ENCODE measurements at regions not wholly inside any gene's neighbourhood (a gene's known extent, or its start where the extent isn't known, plus 50 kb on each side); places are given as distances from the start of the nearest gene placed in this dataset.
A peak's percentile ranks its signal among the peaks of the same experiment; 100 is the strongest.

DNA sequence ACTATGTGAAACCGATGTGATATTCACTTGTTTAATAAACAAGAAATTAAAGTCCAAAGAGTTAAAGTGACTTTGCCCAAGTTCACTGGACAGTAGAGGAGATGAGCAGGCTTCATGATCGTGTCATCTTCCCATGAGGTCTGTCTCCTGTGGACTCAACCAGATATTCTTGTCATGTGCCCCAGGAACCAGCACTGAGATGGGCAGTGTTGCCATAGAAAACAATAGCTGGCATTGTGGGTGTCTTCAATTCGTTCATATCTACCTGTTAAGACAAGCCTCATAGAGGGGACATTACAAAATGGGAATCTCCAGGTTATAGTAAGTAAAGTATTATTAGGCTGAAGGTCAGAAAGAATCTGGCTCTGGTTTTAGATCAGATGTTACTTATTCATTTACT, 184.8 kb upstream of the BCL6 start:
- DNase-seq (no peak), ATAC-seq (no peak)
- Histone ChIP-seq H3K4me3 (no peak overlapping the region), H3K36me3 (no peaks in the 10 kb centered on the region), H3K9me3 (peaks cover 0 to 7% (median 0%) of the 10 kb centered on the region in 11 donors), H3K27me3 (no peaks in the 10 kb centered on the region), H3K27ac (peak overlapping the region in 3 of 10 donors; percentile 25 to 29 (median 27)), H3K4me1 (peaks cover 0 to 20% (median 9%) of the 10 kb centered on the region in 9 donors)
- intact Hi-C loops (cut with DNase I), result no loop called here
- WGBS, 2 donors, result 72 to 76% methylated on average over 3 of the region's 3 CpGs
- TF ChIP-seq, protein P1, sequence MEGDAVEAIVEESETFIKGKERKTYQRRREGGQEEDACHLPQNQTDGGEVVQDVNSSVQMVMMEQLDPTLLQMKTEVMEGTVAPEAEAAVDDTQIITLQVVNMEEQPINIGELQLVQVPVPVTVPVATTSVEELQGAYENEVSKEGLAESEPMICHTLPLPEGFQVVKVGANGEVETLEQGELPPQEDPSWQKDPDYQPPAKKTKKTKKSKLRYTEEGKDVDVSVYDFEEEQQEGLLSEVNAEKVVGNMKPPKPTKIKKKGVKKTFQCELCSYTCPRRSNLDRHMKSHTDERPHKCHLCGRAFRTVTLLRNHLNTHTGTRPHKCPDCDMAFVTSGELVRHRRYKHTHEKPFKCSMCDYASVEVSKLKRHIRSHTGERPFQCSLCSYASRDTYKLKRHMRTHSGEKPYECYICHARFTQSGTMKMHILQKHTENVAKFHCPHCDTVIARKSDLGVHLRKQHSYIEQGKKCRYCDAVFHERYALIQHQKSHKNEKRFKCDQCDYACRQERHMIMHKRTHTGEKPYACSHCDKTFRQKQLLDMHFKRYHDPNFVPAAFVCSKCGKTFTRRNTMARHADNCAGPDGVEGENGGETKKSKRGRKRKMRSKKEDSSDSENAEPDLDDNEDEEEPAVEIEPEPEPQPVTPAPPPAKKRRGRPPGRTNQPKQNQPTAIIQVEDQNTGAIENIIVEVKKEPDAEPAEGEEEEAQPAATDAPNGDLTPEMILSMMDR (IDR thresholded peaks at IDR 0.05), result no peak

DNA sequence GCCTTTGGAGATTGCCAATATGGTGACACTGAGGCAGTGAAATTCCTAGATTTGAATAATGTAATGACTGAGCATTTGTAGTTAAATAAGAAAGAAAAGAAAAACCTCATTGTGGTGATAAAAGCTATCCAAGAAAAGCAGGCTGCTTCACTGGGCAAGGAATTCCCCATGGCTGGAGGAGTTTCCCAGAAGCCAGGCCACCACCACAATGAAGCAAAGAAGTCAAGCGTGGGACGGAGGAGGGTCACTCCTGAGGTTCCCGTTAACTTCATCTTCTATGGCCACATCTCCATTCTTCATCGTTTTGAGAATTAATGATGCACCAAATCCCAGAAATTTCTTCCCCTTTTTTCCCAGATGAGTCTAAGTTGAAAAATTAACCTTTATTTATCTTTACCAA, 185.8 kb upstream of the BCL6 start:
- no peaks in the 10 kb centered on the region for H3K36me3 ChIP-seq
- DNase-seq (no peak), ATAC-seq (no peak)
- peaks cover 0 to 6% (median 0%) of the 10 kb centered on the region in 11 donors for H3K9me3 ChIP-seq
- peaks cover 0 to 20% (median 9%) of the 10 kb centered on the region in 9 donors for H3K4me1 ChIP-seq
- intact Hi-C loops (cut with DNase I), result no loop called here
- H3K27me3 ChIP-seq, result no peaks in the 10 kb centered on the region
- TF ChIP-seq, protein P1 (IDR thresholded peaks at IDR 0.05), result no peak
- WGBS, 2 donors, result 85 to 86% methylated on average over 4 of the region's 4 CpGs
- peak overlapping the region in 1 of 10 donors; percentile 37 for H3K27ac ChIP-seq
- H3K4me3 ChIP-seq, result no peak overlapping the region

DNA sequence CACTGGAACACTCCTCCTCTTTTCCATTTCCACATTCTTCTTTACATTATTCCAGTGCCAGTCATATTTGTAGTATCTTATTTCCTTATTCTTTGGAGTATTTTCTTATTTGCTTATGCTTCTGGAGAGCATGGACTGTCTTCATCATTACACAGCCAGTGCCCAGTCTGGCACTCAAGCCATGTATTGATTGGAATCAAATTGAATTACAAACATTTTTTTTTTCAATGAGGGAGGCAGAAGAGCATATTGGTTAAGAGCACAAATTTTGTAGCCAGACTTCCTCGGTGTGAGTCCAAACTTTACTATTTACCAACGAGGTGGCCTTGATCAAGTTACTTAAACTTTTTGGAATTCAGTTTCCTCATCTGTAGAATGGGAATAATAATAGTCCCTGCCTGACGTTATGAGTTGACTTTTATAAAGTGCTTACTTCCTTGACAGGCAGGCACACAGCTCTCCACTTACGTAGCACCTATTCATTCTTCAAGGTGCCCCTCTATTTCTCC, 186.6 kb upstream of the BCL6 start:
- intact Hi-C loops (cut with DNase I), result no loop called here
- 80 to 92% methylated on average over 4 of the region's 4 CpGs for WGBS, 2 donors
- Histone ChIP-seq H3K27ac (no peak overlapping the region), H3K4me3 (no peak overlapping the region), H3K27me3 (no peaks in the 10 kb centered on the region), H3K4me1 (peaks cover 0 to 24% (median 9%) of the 10 kb centered on the region in 9 donors), H3K9me3 (peaks cover 0 to 6% (median 0%) of the 10 kb centered on the region in 11 donors), H3K36me3 (no peaks in the 10 kb centered on the region)
- TF ChIP-seq, protein P1 (IDR thresholded peaks at IDR 0.05), result no peak
- DNase-seq (no peak), ATAC-seq (no peak)

DNA sequence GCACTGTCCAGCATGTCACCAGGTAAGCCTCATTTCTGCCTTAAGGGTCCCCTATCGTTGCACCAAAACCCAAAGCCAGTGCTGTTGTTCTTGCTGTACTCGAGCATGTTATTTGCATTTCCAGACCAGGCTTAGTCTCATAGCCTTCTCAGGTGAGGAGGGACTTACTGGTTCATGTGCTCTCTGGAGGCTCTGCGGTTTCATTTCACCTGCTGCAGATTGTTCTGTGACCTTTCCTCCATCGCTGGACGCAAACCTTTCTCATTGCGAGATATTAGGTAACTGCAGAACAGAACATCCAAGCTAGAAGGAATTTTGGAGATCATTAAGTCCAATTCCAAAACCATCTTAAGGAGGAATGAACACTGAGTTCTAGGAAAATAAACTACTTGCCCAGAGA, 187.3 kb upstream of the BCL6 start:
- Histone ChIP-seq H3K27ac (no peak overlapping the region), H3K36me3 (no peaks in the 10 kb centered on the region), H3K4me1 (peaks cover 0 to 24% (median 9%) of the 10 kb centered on the region in 9 donors), H3K4me3 (no peak overlapping the region), H3K9me3 (peaks cover 0 to 4% (median 0%) of the 10 kb centered on the region in 11 donors), H3K27me3 (no peaks in the 10 kb centered on the region)
- intact Hi-C loops (cut with DNase I), result no loop called here
- DNase-seq (no peak), ATAC-seq (no peak)
- 91 to 95% methylated on average over 6 of the region's 6 CpGs for WGBS, 2 donors
- TF ChIP-seq, protein P1 (IDR thresholded peaks at IDR 0.05), result no peak
